Left cardiac atrium (tissue), 4 donors: ENCODE measurements at regions not wholly inside any gene's neighbourhood (a gene's known extent, or its start where the extent isn't known, plus 50 kb on each side); places are given as distances from the start of the nearest gene placed in this dataset.

Source experiments
- ATAC-seq, 2 donors: fragments of 200-7000 bp; cut with Tn5 transposase; one replicate each; pipeline ENCODE4 v1.9.1; 2020; ENCODE audit warnings: mild to moderate bottlenecking in 2 of 2, moderate library complexity in 2 of 2
- DNase-seq: peaks from one replicate; pipeline ENCODE4 v3.0.0-alpha.2; 2020
- intact Hi-C, 2 donors: fragments of 100-400 bp; cut with DNase I; formaldehyde crosslinking; loops; one replicate each; pipeline versions ENCODE4 v1.14.1 to v1.15.1; 2022 to 2023
- donor health status: DM: no; HTN: yes; CAD: no.
- donor health status: DM: no; HTN: yes; CAD: no; lungs with severe emphysema.
- donor health status: DM: yes; HTN: yes; CAD: no.
- donor health status: Dilated cardiomyopathy.

- intact Hi-C loops: no loop called here
- ATAC-seq (no peak), DNase-seq (no peak)
These were observed 182.1 kb downstream of the SCG2 start for GRCh38 chr2:223420048-223420447.

- DNase-seq (no peak), ATAC-seq (no peak)
- intact Hi-C loops: no loop called here
These were observed 170.7 kb downstream of the SCG2 start for GRCh38 chr2:223431479-223431878.

- DNase-seq (no peak), ATAC-seq (no peak)
- intact Hi-C loops: no loop called here
These were observed 168.7 kb downstream of the SCG2 start for GRCh38 chr2:223433461-223433860.

- no peak for ATAC-seq
- no peak for DNase-seq
- intact Hi-C loops: no loop called here
These were observed 164.4 kb downstream of the SCG2 start for GRCh38 chr2:223437788-223438187.

GRCh38 chr2:223439184-223439583, 163.0 kb downstream of the SCG2 start:
- intact Hi-C loops: no loop called here
- ATAC-seq: no peak
- DNase-seq: no peak

- intact Hi-C loops: no loop called here
- ATAC-seq (no peak), DNase-seq (no peak)
These were observed 162.4 kb downstream of the SCG2 start for GRCh38 chr2:223439786-223440185.

- ATAC-seq: peak in 1 of 2 donors; percentile 38
- DNase-seq: no peak
- intact Hi-C loops: no loop called here
These were observed 159.3 kb downstream of the SCG2 start for GRCh38 chr2:223442847-223443246.

- no peak for DNase-seq
- ATAC-seq: no peak
- intact Hi-C loops: no loop called here
These were observed 151.9 kb downstream of the SCG2 start for GRCh38 chr2:223450246-223450645.

- intact Hi-C loops: no loop called here
- no peak for DNase-seq
- no peak for ATAC-seq
These were observed 144.9 kb downstream of the SCG2 start for GRCh38 chr2:223457301-223457700.

GRCh38 chr2:223459328-223459939, 142.7 kb downstream of the SCG2 start:
- DNase-seq (no peak), ATAC-seq (no peak)
- intact Hi-C loops: no loop called here

- no peak for DNase-seq
- ATAC-seq: no peak
- intact Hi-C loops: loop anchor here in 1 of 2 donors (10.0 kb wide), 1 partner anchor 145 kb away; the partner anchor contains the start of gene SCG2
These were observed 142.0 kb downstream of the SCG2 start for GRCh38 chr2:223460209-223460608.

- ATAC-seq: peak in 1 of 2 donors; percentile 55
These were observed 141.4 kb downstream of the SCG2 start for GRCh38 chr2:223460774-223461211.

GRCh38 chr2:223464071-223464470, 138.1 kb downstream of the SCG2 start:
- ATAC-seq (no peak), DNase-seq (no peak)
- intact Hi-C loops: loop anchor here in 1 of 2 donors (10.0 kb wide), 1 partner anchor 141 kb away; the partner anchor contains the start of gene SCG2

More at GRCh38 chr2:223460774-223461211, 141.4 kb downstream of the SCG2 start:
- intact Hi-C loops: loop anchor here in 1 of 2 donors (10.0 kb wide), 1 partner anchor 144 kb away; the partner anchor contains the start of gene SCG2
- no peak for DNase-seq

GRCh38 chr2:223465793-223466192, 136.4 kb downstream of the SCG2 start:
- ATAC-seq (peak; percentile 95), DNase-seq (peak; percentile 81)
- intact Hi-C loops: loop anchor here in 1 of 2 donors (10.0 kb wide), 1 partner anchor 139 kb away; the partner anchor contains the start of gene SCG2

GRCh38 chr2:223467196-223467595, 135.0 kb downstream of the SCG2 start:
- no peak for DNase-seq
- intact Hi-C loops: loop anchor here in 1 of 2 donors (10.0 kb wide), 1 partner anchor 138 kb away; the partner anchor contains the start of gene SCG2
- no peak for ATAC-seq

- peak; percentile 76 for DNase-seq
- ATAC-seq: peak; percentile 51 to 80
- intact Hi-C loops: loop anchor here in 1 of 2 donors (10.0 kb wide), 1 partner anchor 135 kb away; the partner anchor contains the start of gene SCG2
These were observed 132.7 kb downstream of the SCG2 start for GRCh38 chr2:223469270-223470046.

- intact Hi-C loops: no loop called here
These were observed 131.6 kb downstream of the SCG2 start for GRCh38 chr2:223470602-223471001.

GRCh38 chr2:223472771-223473170, 129.4 kb downstream of the SCG2 start:
- intact Hi-C loops: no loop called here
- no peak for DNase-seq
- no peak for ATAC-seq

More at GRCh38 chr2:223470602-223471001, 131.6 kb downstream of the SCG2 start:
- no peak for ATAC-seq
- DNase-seq: no peak

GRCh38 chr2:223474893-223475292, 127.3 kb downstream of the SCG2 start:
- intact Hi-C loops: no loop called here
- ATAC-seq (no peak), DNase-seq (no peak)

- DNase-seq (no peak), ATAC-seq (no peak)
- intact Hi-C loops: no loop called here
These were observed 126.3 kb downstream of the SCG2 start for GRCh38 chr2:223475901-223476300.
